ENCODE measurements at regions not wholly inside any gene's neighbourhood (a gene's known extent, or its start where the extent isn't known, plus 50 kb on each side); places are given as distances from the start of the nearest gene placed in this dataset.
"Not testable (repeated sequence)": the region's sequence is repeated elsewhere in the genome, so short reads cannot be mapped to it uniquely, and the experiment has no call there.

DNA sequence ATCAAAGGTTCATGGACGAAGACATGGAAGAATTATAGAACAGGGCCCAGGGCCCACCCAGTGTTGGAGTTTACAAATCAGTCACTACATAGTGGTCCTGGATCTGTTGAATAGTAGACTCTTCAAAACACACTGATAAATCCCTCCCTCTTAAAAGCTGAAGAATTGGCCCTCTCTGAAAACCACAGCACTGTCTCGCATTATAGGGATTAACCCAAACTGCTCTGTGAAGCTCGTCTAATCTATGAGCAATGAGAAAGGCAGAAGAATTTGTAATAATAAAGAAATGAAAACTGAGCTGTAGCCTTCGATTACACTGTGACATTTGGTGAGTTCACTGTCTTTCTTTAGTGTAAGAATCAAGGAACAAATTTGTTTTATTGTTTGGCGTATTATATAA is 92.5 kb upstream of the ZFP42 start:
- ChIA-PET CTCF (no interaction called here), POLR2A (no interaction called here)

GRCh38 chr4:187903700-187904099 is 91.9 kb upstream of the ZFP42 start:
- ChIA-PET CTCF (no interaction called here), POLR2A (no interaction called here)

GRCh38 chr4:187908079-187908561 is 87.5 kb upstream of the ZFP42 start:
- POLR2A ChIA-PET, result no interaction called here
- CTCF ChIA-PET, result no interaction called here

GRCh38 chr4:187908731-187909130 is 86.8 kb upstream of the ZFP42 start:
- ChIA-PET POLR2A (no interaction called here), CTCF (no interaction called here)

GRCh38 chr4:187910741-187911140 is 84.8 kb upstream of the ZFP42 start:
- ChIA-PET CTCF (no interaction called here), POLR2A (no interaction called here)

GRCh38 chr4:187915406-187915805 is 80.2 kb upstream of the ZFP42 start:
- CTCF ChIA-PET, POLR2A ChIA-PET: not testable (repeated sequence)

DNA sequence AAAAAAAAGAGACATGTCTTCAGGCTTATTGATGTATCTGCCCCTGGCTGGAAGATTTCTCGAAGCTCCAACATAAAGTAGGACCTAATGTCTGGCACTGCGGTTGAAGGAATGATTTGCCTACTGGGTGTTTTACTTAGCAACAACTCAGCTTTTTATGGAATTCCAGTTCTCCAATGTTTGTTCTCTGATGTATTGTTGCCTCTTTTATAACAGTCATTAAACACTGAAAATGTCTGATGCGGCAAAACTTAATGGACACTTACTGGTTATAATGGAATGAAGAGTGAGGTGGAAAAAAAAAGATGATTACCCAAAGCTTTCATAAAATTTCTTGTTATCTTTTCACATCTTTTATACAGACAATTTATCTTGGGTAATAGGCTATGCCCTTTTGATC is 75.6 kb upstream of the ZFP42 start:
- ChIA-PET POLR2A (no interaction called here), CTCF (no interaction called here)

GRCh38 chr4:187921946-187922623 is 73.5 kb upstream of the ZFP42 start:
- CTCF ChIA-PET, result no interaction called here
- POLR2A ChIA-PET, result no interaction called here

DNA sequence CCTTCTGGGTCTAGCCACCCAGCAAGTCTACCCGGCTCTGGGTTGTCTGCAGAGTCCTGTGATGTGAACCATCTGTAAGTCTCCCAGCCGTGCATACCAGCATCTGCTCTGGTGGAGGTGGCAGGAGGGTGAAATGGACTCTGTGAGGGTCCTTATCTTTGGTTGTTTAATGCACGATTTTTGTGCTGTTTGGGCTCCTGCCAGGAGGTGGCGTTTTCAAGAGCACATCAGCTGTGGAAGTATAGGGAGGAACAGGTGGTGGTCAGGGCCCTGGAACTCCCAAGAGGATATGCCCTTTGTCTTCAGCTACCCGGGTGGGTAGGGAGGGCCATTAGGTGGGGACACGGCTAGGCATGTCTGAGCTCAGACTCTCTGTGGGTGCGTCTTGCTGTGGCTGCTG is 66.5 kb upstream of the ZFP42 start:
- POLR2A ChIA-PET, result no interaction called here
- CTCF ChIA-PET, result no interaction called here

DNA sequence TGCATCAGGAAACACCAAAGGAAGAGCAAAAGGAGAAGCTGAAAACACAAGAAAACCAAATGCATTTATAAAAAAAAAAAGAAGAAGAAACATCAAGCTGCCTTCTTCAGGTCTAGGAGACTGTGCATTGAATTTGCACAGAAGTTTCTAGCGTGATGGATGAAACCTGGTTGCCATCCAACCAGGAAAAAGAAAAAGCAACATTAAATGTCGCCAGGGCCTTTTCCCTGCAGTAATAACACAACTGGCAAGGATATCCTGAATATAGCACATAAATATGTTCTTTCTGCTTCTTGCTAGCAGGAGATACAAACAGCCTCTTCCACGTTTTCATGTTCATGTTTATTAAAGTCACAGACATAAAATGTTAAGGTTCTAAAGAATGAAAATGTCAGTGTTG is 60.8 kb upstream of the ZFP42 start:
- POLR2A ChIA-PET, result no interaction called here

GRCh38 chr4:187937557-187937956 is 58.0 kb upstream of the ZFP42 start:
- CTCF ChIA-PET, result no interaction called here

More for the DNA sequence above, 60.8 kb upstream of the ZFP42 start:
- CTCF ChIA-PET, result no interaction called here

DNA sequence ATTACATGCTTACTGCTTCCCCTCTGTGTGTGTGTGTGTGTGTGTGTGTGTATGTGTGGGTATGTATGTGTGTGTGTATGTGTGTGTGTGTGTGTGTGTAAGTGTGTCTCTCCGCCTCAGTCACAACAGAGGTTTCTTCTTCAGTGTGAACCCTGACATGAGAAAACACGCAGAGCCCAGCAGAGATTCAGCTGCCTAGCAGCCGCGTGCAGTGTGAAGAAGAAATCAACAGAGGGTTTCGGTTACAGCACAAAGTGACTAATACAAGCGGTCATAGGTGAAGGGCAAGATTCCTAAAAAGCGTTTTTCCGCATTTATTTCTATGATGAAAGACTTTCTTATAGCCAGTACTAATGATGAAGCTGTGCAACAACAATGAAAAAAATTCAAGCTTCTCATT is 55.3 kb upstream of the ZFP42 start:
- ChIA-PET CTCF (no interaction called here), POLR2A (no interaction called here)

More at GRCh38 chr4:187937557-187937956, 58.0 kb upstream of the ZFP42 start:
- POLR2A ChIA-PET, result no interaction called here

- ChIA-PET CTCF (no interaction called here), POLR2A (no interaction called here)
Measured at GRCh38 chr4:187942968-187943367, 52.6 kb upstream of the ZFP42 start.

DNA sequence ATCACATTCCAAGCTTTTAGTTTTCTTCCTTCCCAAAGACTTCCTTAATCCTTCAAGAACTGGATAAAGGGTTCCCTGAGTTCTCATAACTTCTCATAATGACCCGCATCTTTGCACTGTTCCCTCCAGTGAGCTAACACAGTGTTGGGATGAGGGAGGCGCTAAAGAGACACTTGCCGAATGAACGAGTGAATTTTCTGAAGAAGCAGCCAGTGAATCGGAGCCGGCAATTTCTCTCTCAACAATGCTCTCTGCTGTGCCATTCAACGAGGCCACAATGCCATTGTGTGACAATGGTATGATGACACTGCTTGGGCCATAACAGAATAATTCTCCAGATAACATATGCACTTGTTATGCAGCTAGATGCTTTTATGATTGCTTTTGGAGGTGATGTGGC is 51.4 kb upstream of the ZFP42 start:
- CTCF ChIA-PET, result no interaction called here
- POLR2A ChIA-PET, result no interaction called here

Measured in activated CD8-positive, alpha-beta memory T cell treated with anti-CD3 and anti-CD28 coated beads for 36 hours (primary cell).